ENCODE measurements at regions not wholly inside any gene's neighbourhood (a gene's known extent, or its start where the extent isn't known, plus 50 kb on each side); places are given as distances from the start of the nearest gene placed in this dataset.
"Not testable (repeated sequence)": the region's sequence is repeated elsewhere in the genome, so short reads cannot be mapped to it uniquely, and the experiment has no call there.

DNA sequence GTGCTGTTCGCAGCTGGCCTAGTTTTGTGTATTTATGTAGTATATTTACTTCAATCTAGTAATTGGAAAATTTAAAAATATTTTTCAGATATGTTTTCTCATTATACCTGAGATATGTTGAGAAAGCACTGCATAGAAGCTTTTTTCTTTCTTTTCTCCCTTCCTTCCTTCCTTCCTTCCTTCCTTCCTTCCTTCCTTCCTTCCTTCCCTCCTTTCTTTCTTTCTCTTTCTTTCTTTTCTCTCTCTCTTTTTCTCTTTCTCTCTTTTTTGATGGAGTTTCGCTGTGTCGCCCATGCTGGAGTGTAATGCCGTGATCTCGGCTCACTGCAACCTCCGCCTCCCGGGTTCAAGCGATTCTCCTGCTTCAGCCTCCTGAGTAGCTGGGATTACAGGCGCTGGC lies 83.3 kb upstream of the ZNF92 start:
- not testable (repeated sequence) for TF ChIP-seq CTCF, POLR2A (IDR thresholded peaks at IDR 0.05)
